ENCODE measurements at regions not wholly inside any gene's neighbourhood (a gene's known extent, or its start where the extent isn't known, plus 50 kb on each side); places are given as distances from the start of the nearest gene placed in this dataset.

DNA sequence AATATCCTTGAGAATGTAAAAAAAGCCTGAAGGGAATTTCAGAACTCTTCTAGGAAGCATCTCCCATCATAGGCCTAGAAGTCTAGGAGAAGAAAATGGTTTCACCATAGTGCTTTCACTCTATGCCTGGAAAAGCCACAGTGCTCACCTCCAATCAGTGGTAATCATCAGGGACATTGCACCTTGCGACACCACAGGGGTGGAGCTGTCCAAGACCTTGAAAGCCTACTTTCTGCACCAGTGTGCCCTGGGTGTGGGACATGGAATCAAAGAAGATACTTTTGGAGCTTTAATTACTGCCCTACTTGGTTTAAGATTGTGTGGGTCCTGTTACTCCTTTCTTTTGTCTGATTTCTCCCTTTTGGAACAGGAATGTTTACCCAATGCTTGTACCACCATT is 146.8 kb upstream of the NDST4 start:
- Histone ChIP-seq H3K27me3 (ENCODE audit: insufficient read depth) (no peaks in the 10 kb centered on the region), H2AFZ (no peak overlapping the region), H3F3A (replicated peaks; ENCODE audit: low read depth) (no peaks in the 10 kb centered on the region), H3K4me3 (no peak overlapping the region), H3K9me2 (ENCODE audit: insufficient read depth) (no peaks in the 10 kb centered on the region), H3K27ac (ENCODE audit: low read depth) (no peak overlapping the region), H3K4me2 (no peak overlapping the region), H3K36me3 (ENCODE audit: insufficient read depth) (no peaks in the 10 kb centered on the region), H3K4me1 (ENCODE audit: insufficient read depth) (no peaks in the 10 kb centered on the region), H3K79me2 (replicated peaks; ENCODE audit: insufficient read depth) (no peaks in the 10 kb centered on the region), H4K20me1 (replicated peaks; ENCODE audit: insufficient read depth) (no peaks in the 10 kb centered on the region)
- no peak overlapping the region for H3K27ac Mint-ChIP-seq
- H3K27me3 Mint-ChIP-seq (ENCODE audit: insufficient read depth, low read depth, poor library complexity), result no peaks in the 10 kb centered on the region
- H3K9me3 Mint-ChIP-seq, result no peaks in the 10 kb centered on the region
- no peak for DNase-seq (ENCODE audit: low spot score)
- H3K36me3 Mint-ChIP-seq (ENCODE audit: low read depth), result no peaks in the 10 kb centered on the region
- peaks cover under 1% of the 10 kb centered on the region; the same call in 2 of the 3 replicates for H3K4me1 Mint-ChIP-seq
- no peak for ATAC-seq
- H3K4me3 Mint-ChIP-seq, result no peak overlapping the region
- TF ChIP-seq, protein P1, sequence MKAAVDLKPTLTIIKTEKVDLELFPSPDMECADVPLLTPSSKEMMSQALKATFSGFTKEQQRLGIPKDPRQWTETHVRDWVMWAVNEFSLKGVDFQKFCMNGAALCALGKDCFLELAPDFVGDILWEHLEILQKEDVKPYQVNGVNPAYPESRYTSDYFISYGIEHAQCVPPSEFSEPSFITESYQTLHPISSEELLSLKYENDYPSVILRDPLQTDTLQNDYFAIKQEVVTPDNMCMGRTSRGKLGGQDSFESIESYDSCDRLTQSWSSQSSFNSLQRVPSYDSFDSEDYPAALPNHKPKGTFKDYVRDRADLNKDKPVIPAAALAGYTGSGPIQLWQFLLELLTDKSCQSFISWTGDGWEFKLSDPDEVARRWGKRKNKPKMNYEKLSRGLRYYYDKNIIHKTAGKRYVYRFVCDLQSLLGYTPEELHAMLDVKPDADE (IDR thresholded peaks at IDR 0.05), result no peak
- TF ChIP-seq EZH2 (IDR thresholded peaks at IDR 0.05; ENCODE audit: low read depth, unreplicated experiment) (no peak), CREB1 (CRISPR knock-in tag; IDR thresholded peaks at IDR 0.05; ENCODE audit: low read depth) (no peak), EZH2phosphoT487 (IDR thresholded peaks at IDR 0.05; ENCODE audit: unreplicated experiment) (no peak)
- TF ChIP-seq, protein P2, sequence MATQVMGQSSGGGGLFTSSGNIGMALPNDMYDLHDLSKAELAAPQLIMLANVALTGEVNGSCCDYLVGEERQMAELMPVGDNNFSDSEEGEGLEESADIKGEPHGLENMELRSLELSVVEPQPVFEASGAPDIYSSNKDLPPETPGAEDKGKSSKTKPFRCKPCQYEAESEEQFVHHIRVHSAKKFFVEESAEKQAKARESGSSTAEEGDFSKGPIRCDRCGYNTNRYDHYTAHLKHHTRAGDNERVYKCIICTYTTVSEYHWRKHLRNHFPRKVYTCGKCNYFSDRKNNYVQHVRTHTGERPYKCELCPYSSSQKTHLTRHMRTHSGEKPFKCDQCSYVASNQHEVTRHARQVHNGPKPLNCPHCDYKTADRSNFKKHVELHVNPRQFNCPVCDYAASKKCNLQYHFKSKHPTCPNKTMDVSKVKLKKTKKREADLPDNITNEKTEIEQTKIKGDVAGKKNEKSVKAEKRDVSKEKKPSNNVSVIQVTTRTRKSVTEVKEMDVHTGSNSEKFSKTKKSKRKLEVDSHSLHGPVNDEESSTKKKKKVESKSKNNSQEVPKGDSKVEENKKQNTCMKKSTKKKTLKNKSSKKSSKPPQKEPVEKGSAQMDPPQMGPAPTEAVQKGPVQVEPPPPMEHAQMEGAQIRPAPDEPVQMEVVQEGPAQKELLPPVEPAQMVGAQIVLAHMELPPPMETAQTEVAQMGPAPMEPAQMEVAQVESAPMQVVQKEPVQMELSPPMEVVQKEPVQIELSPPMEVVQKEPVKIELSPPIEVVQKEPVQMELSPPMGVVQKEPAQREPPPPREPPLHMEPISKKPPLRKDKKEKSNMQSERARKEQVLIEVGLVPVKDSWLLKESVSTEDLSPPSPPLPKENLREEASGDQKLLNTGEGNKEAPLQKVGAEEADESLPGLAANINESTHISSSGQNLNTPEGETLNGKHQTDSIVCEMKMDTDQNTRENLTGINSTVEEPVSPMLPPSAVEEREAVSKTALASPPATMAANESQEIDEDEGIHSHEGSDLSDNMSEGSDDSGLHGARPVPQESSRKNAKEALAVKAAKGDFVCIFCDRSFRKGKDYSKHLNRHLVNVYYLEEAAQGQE (IDR thresholded peaks at IDR 0.05; ENCODE audit: unreplicated experiment), result no peak

DNA sequence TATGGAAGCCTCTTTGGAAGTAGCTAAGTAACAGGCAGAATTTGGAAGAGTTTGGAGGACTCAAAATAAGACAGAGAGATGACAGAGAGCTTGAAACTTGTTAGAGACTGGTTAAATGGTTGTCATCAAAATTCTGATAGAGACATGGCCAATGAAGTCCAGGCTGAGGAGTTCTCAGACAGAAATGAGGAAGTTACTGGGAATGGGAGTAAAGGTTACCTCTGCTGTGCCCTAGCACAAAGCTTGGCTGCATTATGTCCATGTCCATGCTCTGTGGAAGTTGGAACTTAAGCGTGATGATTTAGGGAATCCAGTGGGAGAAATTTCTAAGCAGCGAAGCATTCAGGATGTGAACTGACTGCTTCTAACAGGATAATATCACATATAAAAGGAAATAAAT is 146.2 kb upstream of the NDST4 start:
- no peaks in the 10 kb centered on the region for H4K20me1 ChIP-seq (replicated peaks; ENCODE audit: insufficient read depth)
- H3K27ac Mint-ChIP-seq, result no peak overlapping the region
- no peaks in the 10 kb centered on the region for H3K27me3 Mint-ChIP-seq (ENCODE audit: insufficient read depth, low read depth, poor library complexity)
- no peaks in the 10 kb centered on the region for H3K9me2 ChIP-seq (ENCODE audit: insufficient read depth)
- no peaks in the 10 kb centered on the region for H3K4me1 ChIP-seq (ENCODE audit: insufficient read depth)
- H3K4me3 ChIP-seq, result no peak overlapping the region
- no peak overlapping the region for H3K27ac ChIP-seq (ENCODE audit: low read depth)
- no peaks in the 10 kb centered on the region for H3F3A ChIP-seq (replicated peaks; ENCODE audit: low read depth)
- H3K4me3 Mint-ChIP-seq, result no peak overlapping the region
- no peaks in the 10 kb centered on the region for H3K36me3 ChIP-seq (ENCODE audit: insufficient read depth)
- no peaks in the 10 kb centered on the region for H3K36me3 Mint-ChIP-seq (ENCODE audit: low read depth)
- H3K4me2 ChIP-seq, result no peak overlapping the region
- peaks cover 3% of the 10 kb centered on the region; the same call in 2 of the 3 replicates for H3K4me1 Mint-ChIP-seq
- no peaks in the 10 kb centered on the region for H3K79me2 ChIP-seq (replicated peaks; ENCODE audit: insufficient read depth)
- ATAC-seq, result no peak
- no peaks in the 10 kb centered on the region for H3K27me3 ChIP-seq (ENCODE audit: insufficient read depth)
- no peak overlapping the region for H2AFZ ChIP-seq
- DNase-seq (ENCODE audit: low spot score), result no peak
- no peaks in the 10 kb centered on the region for H3K9me3 Mint-ChIP-seq
- TF ChIP-seq, protein P3, sequence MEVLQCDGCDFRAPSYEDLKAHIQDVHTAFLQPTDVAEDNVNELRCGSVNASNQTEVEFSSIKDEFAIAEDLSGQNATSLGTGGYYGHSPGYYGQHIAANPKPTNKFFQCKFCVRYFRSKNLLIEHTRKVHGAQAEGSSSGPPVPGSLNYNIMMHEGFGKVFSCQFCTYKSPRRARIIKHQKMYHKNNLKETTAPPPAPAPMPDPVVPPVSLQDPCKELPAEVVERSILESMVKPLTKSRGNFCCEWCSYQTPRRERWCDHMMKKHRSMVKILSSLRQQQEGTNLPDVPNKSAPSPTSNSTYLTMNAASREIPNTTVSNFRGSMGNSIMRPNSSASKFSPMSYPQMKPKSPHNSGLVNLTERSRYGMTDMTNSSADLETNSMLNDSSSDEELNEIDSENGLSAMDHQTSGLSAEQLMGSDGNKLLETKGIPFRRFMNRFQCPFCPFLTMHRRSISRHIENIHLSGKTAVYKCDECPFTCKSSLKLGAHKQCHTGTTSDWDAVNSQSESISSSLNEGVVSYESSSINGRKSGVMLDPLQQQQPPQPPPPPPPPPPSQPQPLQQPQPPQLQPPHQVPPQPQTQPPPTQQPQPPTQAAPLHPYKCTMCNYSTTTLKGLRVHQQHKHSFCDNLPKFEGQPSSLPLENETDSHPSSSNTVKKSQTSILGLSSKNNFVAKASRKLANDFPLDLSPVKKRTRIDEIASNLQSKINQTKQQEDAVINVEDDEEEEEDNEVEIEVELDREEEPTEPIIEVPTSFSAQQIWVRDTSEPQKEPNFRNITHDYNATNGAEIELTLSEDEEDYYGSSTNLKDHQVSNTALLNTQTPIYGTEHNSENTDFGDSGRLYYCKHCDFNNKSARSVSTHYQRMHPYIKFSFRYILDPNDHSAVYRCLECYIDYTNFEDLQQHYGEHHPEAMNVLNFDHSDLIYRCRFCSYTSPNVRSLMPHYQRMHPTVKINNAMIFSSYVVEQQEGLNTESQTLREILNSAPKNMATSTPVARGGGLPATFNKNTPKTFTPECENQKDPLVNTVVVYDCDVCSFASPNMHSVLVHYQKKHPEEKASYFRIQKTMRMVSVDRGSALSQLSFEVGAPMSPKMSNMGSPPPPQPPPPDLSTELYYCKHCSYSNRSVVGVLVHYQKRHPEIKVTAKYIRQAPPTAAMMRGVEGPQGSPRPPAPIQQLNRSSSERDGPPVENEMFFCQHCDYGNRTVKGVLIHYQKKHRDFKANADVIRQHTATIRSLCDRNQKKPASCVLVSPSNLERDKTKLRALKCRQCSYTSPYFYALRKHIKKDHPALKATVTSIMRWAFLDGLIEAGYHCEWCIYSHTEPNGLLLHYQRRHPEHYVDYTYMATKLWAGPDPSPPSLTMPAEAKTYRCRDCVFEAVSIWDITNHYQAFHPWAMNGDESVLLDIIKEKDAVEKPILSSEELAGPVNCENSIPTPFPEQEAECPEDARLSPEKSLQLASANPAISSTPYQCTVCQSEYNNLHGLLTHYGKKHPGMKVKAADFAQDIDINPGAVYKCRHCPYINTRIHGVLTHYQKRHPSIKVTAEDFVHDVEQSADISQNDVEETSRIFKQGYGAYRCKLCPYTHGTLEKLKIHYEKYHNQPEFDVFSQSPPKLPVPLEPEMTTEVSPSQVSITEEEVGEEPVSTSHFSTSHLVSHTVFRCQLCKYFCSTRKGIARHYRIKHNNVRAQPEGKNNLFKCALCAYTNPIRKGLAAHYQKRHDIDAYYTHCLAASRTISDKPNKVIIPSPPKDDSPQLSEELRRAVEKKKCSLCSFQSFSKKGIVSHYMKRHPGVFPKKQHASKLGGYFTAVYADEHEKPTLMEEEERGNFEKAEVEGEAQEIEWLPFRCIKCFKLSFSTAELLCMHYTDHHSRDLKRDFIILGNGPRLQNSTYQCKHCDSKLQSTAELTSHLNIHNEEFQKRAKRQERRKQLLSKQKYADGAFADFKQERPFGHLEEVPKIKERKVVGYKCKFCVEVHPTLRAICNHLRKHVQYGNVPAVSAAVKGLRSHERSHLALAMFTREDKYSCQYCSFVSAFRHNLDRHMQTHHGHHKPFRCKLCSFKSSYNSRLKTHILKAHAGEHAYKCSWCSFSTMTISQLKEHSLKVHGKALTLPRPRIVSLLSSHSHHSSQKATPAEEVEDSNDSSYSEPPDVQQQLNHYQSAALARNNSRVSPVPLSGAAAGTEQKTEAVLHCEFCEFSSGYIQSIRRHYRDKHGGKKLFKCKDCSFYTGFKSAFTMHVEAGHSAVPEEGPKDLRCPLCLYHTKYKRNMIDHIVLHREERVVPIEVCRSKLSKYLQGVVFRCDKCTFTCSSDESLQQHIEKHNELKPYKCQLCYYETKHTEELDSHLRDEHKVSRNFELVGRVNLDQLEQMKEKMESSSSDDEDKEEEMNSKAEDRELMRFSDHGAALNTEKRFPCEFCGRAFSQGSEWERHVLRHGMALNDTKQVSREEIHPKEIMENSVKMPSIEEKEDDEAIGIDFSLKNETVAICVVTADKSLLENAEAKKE (CRISPR knock-in tag; IDR thresholded peaks at IDR 0.05), result no peak
- TF ChIP-seq ZNF114 (CRISPR knock-in tag; IDR thresholded peaks at IDR 0.05) (no peak), STAT1 (IDR thresholded peaks at IDR 0.05; ENCODE audit: unreplicated experiment) (no peak)

All from GM23338 (cell line).